Calu3 (cell line): ENCODE measurements at regions not wholly inside any gene's neighbourhood (a gene's known extent, or its start where the extent isn't known, plus 50 kb on each side); places are given as distances from the start of the nearest gene placed in this dataset.
"Not testable (repeated sequence)": the region's sequence is repeated elsewhere in the genome, so short reads cannot be mapped to it uniquely, and the experiment has no call there.

Experiments used
- BruUV-seq: library from RNA; stranded (reverse); fragments of 400-500 nt; replicated peaks from 2 replicates; lab custom pipeline; 2021; lab: Mats Ljungman, UMichigan
- CTCF ChIA-PET: fragments of 300-600 bp; sonication (Branson Sonifier 250); formaldehyde crosslinking; loops from one replicate; lab custom pipeline; 2022; ENCODE audit warnings: antibody characterized with exemption; lab: Charles Lee
- DNase-seq: peaks from one replicate; pipeline ENCODE4 v3.0.0; 2022
- H3K27ac Mint-ChIP-seq: one replicate; pipeline ENCODE4 v1.8.0; 2022; ENCODE audit warnings: mixed read lengths; ENCODE audit not compliant: unreplicated experiment
- H3K27me3 Mint-ChIP-seq: one replicate; pipeline ENCODE4 v1.8.0; 2022; ENCODE audit warnings: mixed read lengths; ENCODE audit not compliant: unreplicated experiment
- H3K36me3 Mint-ChIP-seq: one replicate; pipeline ENCODE4 v1.8.0; 2022; ENCODE audit warnings: mild to moderate bottlenecking, moderate library complexity, mixed read lengths; ENCODE audit not compliant: insufficient read depth, unreplicated experiment
- H3K4me1 Mint-ChIP-seq: one replicate; pipeline ENCODE4 v1.8.0; 2022; ENCODE audit warnings: mild to moderate bottlenecking, low read depth, mixed read lengths; ENCODE audit not compliant: unreplicated experiment
- H3K4me3 Mint-ChIP-seq: one replicate; pipeline ENCODE4 v1.8.0; 2022; ENCODE audit warnings: mild to moderate bottlenecking, low read depth, moderate library complexity, mixed read lengths; ENCODE audit not compliant: unreplicated experiment
- H3K9me3 Mint-ChIP-seq: one replicate; pipeline ENCODE4 v1.8.0; 2022; ENCODE audit warnings: low read depth, mixed read lengths; ENCODE audit not compliant: unreplicated experiment
- intact Hi-C: fragments of 100-400 bp; cut with micrococcal nuclease; formaldehyde crosslinking; loops from one replicate; pipeline ENCODE4 v1.10.0; 2022; ENCODE audit not compliant: unreplicated experiment
- TF ChIP-seq, protein P1 (sequence below): fragments of 200-600 bp; IDR thresholded peaks from one replicate; pipeline ENCODE4 v1.8.0; 2022; ENCODE audit warnings: antibody characterized with exemption; ENCODE audit not compliant: unreplicated experiment

DNA sequence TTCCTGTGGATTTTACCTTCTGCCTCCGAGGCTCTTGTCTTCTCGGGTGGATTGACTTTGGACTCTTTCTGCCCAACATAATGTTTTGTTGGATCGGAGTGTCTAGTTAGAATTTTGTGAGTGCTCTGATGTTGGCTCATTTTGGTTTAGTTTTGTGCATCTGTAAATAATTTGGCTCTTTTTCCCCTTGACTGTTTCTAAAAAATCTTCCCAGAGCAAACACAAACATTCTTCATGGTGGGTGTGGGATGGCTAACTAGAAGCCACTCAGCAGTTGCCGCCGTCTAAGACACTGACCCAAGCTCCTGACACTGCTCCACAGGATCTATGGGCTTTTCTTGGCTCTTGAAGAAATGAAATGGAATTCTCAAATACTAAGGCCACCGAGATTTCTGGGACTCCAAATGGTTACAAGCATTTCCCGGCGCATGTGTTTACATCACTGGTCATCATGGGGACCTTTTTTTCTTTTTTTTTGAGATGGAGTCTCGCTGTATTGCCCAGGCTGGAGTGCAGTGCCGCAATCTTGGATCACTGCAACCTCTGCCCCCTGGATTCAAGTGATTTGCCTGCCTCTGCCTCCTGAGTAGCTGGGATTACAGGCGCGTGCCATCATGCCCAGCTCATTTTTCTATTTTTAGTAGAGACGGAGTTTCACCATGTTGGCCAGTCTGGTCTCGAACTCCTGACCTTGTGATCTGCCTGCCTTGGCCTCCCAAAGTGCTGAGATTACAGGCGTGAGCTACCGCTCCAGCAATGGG is 92.0 kb upstream of the FRMD1 start:
- no peaks in the 10 kb centered on the region for H3K36me3 Mint-ChIP-seq

GRCh38 chr6:168169624-168170023 is 90.6 kb upstream of the FRMD1 start:
- intact Hi-C loops, result no loop called here
- no peak overlapping the region for H3K4me3 Mint-ChIP-seq
- H3K36me3 Mint-ChIP-seq, result no peaks in the 10 kb centered on the region
- no peak for DNase-seq
- H3K9me3 Mint-ChIP-seq, result no peaks in the 10 kb centered on the region
- peaks cover 12% of the 10 kb centered on the region for H3K4me1 Mint-ChIP-seq
- TF ChIP-seq, protein P1, sequence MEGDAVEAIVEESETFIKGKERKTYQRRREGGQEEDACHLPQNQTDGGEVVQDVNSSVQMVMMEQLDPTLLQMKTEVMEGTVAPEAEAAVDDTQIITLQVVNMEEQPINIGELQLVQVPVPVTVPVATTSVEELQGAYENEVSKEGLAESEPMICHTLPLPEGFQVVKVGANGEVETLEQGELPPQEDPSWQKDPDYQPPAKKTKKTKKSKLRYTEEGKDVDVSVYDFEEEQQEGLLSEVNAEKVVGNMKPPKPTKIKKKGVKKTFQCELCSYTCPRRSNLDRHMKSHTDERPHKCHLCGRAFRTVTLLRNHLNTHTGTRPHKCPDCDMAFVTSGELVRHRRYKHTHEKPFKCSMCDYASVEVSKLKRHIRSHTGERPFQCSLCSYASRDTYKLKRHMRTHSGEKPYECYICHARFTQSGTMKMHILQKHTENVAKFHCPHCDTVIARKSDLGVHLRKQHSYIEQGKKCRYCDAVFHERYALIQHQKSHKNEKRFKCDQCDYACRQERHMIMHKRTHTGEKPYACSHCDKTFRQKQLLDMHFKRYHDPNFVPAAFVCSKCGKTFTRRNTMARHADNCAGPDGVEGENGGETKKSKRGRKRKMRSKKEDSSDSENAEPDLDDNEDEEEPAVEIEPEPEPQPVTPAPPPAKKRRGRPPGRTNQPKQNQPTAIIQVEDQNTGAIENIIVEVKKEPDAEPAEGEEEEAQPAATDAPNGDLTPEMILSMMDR, result no peak
- no TSS peak for BruUV-seq
- no peak overlapping the region for H3K27ac Mint-ChIP-seq
- peaks cover 42% of the 10 kb centered on the region for H3K27me3 Mint-ChIP-seq
- CTCF ChIA-PET, result no interaction called here

More for the DNA sequence above, 92.0 kb upstream of the FRMD1 start:
- H3K27ac Mint-ChIP-seq, result no peak overlapping the region
- DNase-seq, result no peak
- peaks cover 12% of the 10 kb centered on the region for H3K4me1 Mint-ChIP-seq
- TF ChIP-seq, protein P1, result no peak
- H3K27me3 Mint-ChIP-seq, result peaks cover 46% of the 10 kb centered on the region
- intact Hi-C loops, result no loop called here
- no peaks in the 10 kb centered on the region for H3K9me3 Mint-ChIP-seq
- H3K4me3 Mint-ChIP-seq, result no peak overlapping the region
- BruUV-seq, result no TSS peak
- CTCF ChIA-PET, result no interaction called here

- intact Hi-C loops, H3K27ac Mint-ChIP-seq, H3K36me3 Mint-ChIP-seq, CTCF ChIA-PET, DNase-seq, H3K9me3 Mint-ChIP-seq, BruUV-seq, H3K4me3 Mint-ChIP-seq: not testable (repeated sequence)
- H3K27me3 Mint-ChIP-seq, result peaks cover 36% of the 10 kb centered on the region
- peaks cover 12% of the 10 kb centered on the region for H3K4me1 Mint-ChIP-seq
Observed at GRCh38 chr6:168168936-168169335, 89.9 kb upstream of the FRMD1 start.

DNA sequence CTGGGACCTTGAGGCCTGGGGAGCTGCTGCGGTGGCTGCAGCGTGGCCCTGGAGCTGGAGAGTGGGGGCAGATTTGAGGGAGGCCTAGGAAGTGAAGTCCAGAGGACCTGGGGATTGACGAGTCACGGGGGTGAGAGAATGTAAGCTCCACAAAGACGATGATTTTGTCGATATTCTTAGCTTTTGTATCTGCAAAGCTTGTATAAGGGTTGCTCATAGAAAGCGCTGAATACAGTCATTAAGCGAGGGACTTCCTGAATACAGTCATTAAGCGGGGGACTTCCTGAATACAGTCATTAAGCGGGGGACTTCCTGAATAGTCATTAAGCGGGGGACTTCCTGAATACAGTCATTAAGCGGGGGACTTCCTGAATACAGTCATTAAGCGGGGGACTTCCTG is 89.3 kb upstream of the FRMD1 start:
- H3K4me3 Mint-ChIP-seq, CTCF ChIA-PET, BruUV-seq, H3K9me3 Mint-ChIP-seq, intact Hi-C loops, H3K27ac Mint-ChIP-seq, H3K36me3 Mint-ChIP-seq, DNase-seq: not testable (repeated sequence)
- Mint-ChIP-seq H3K4me1 (peaks cover 12% of the 10 kb centered on the region), H3K27me3 (peaks cover 37% of the 10 kb centered on the region)

GRCh38 chr6:168167431-168168315 is 88.7 kb upstream of the FRMD1 start:
- peaks cover 12% of the 10 kb centered on the region for H3K4me1 Mint-ChIP-seq
- no TSS peak for BruUV-seq
- TF ChIP-seq, protein P1, result no peak
- H3K9me3 Mint-ChIP-seq, result no peaks in the 10 kb centered on the region
- H3K27ac Mint-ChIP-seq, result no peak overlapping the region
- no peak overlapping the region for H3K4me3 Mint-ChIP-seq
- CTCF ChIA-PET, result no interaction called here
- peaks cover 44% of the 10 kb centered on the region for H3K27me3 Mint-ChIP-seq
- intact Hi-C loops, result no loop called here
- H3K36me3 Mint-ChIP-seq, result no peaks in the 10 kb centered on the region
- DNase-seq, result no peak
